Upper lobe of left lung (tissue), 6 donors: ENCODE measurements at regions not wholly inside any gene's neighbourhood (a gene's known extent, or its start where the extent isn't known, plus 50 kb on each side); places are given as distances from the start of the nearest gene placed in this dataset.

Experiments used
- ATAC-seq, 2 donors: fragments of 200-7000 bp; cut with Tn5 transposase; one replicate each; pipeline ENCODE4 v1.9.1; 2022; ENCODE audit warnings: mild to moderate bottlenecking in 2 of 2, moderate library complexity in 2 of 2; ENCODE audit not compliant: low FRiP score in 2 of 2
- DNase-seq, 2 donors: peaks; one replicate each; pipeline ENCODE4 v3.0.0-alpha.2; 2019 to 2020
- H3K27ac ChIP-seq, 4 donors: fragments of 200-600 bp; sonication (generic); one replicate each; pipeline ENCODE4 v1.5.1; 2016 to 2019
- H3K27me3 ChIP-seq, 4 donors: fragments of 200-600 bp; sonication (generic); one replicate each; pipeline ENCODE4 v1.5.1; 2017 to 2019
- H3K36me3 ChIP-seq, 4 donors: fragments of 200-600 bp; sonication (generic); one replicate each; pipeline ENCODE4 v1.5.1; 2016 to 2019
- H3K4me1 ChIP-seq, 4 donors: fragments of 200-600 bp; sonication (generic); one replicate each; pipeline ENCODE4 v1.5.1; 2018 to 2019
- H3K4me3 ChIP-seq, 4 donors: fragments of 200-600 bp; sonication (generic); one replicate each; pipeline ENCODE4 v1.5.1; 2017 to 2019; ENCODE audit warnings: mild to moderate bottlenecking in 2 of 4, moderate library complexity in 1 of 4
- H3K9me3 ChIP-seq, 4 donors: fragments of 200-600 bp; sonication (generic); one replicate each; pipeline ENCODE4 v1.5.1; 2018 to 2019
- CTCF ChIP-seq, 6 experiments: fragments of 450-650 bp in 4 of 6; fragments of 200-600 bp in 2 of 6; sonication (generic) in 2 of 6; IDR thresholded peaks; one replicate each; pipeline ENCODE4 v1.5.1; 2016 to 2019; ENCODE audit warnings: antibody characterized with exemption in 6 of 6
- EP300 ChIP-seq, 4 donors: sonication (generic); formaldehyde crosslinking; IDR thresholded peaks; one replicate each; pipeline ENCODE4 v1.5.1; 2017; ENCODE audit warnings: antibody characterized with exemption in 4 of 4, control low read depth in 2 of 4
- POLR2A ChIP-seq, 4 donors: fragments of 450-650 bp; IDR thresholded peaks; one replicate each; pipeline ENCODE4 v1.5.1; 2016 to 2017; ENCODE audit warnings: antibody characterized with exemption in 4 of 4, mild to moderate bottlenecking in 2 of 4
- POLR2AphosphoS5 ChIP-seq, 2 donors: sonication (generic); formaldehyde crosslinking; IDR thresholded peaks; one replicate each; pipeline ENCODE4 v1.5.1; 2017; ENCODE audit warnings: antibody characterized with exemption in 2 of 2
- WGBS, 2 donors: methylation state at CpG; one replicate each; pipeline ENCODE4 v1.1.5; 2017 to 2018; 5-methylcytosine and 5-hydroxymethylcytosine counted together
- donor health status: DM: no; HTN: no; CAD: no; lungs with moderate emphysema.
- donor health status: DM: no; HTN: yes; CAD: no; lungs with severe emphysema.

GRCh38 chr2:22990246-22990645, 394.7 kb upstream of the KLHL29 start:
- H3K4me1 ChIP-seq, result no peaks in the 10 kb centered on the region
- H3K9me3 ChIP-seq, result no peaks in the 10 kb centered on the region
- 56 to 72% methylated on average over 3 of the region's 3 CpGs for WGBS, 2 donors
- ATAC-seq (no peak), DNase-seq (no peak)
- H3K27me3 ChIP-seq, result no peaks in the 10 kb centered on the region
- TF ChIP-seq EP300 (IDR thresholded peaks at IDR 0.05), result no peak
- no peak for TF ChIP-seq POLR2A (IDR thresholded peaks at IDR 0.05)
- no peak for TF ChIP-seq CTCF (IDR thresholded peaks at IDR 0.05)
- no peak for TF ChIP-seq POLR2AphosphoS5 (IDR thresholded peaks at IDR 0.05)
- no peak overlapping the region for H3K4me3 ChIP-seq
- H3K36me3 ChIP-seq, result no peaks in the 10 kb centered on the region
- H3K27ac ChIP-seq, result no peak overlapping the region

GRCh38 chr2:22991844-22992243, 393.1 kb upstream of the KLHL29 start:
- Histone ChIP-seq H3K27ac (no peak overlapping the region), H3K36me3 (no peaks in the 10 kb centered on the region), H3K27me3 (no peaks in the 10 kb centered on the region), H3K4me3 (no peak overlapping the region), H3K4me1 (no peaks in the 10 kb centered on the region), H3K9me3 (no peaks in the 10 kb centered on the region)
- DNase-seq (no peak), ATAC-seq (no peak)
- TF ChIP-seq POLR2AphosphoS5 (IDR thresholded peaks at IDR 0.05), result no peak
- no peak for TF ChIP-seq CTCF (IDR thresholded peaks at IDR 0.05)
- no peak for TF ChIP-seq POLR2A (IDR thresholded peaks at IDR 0.05)
- no peak for TF ChIP-seq EP300 (IDR thresholded peaks at IDR 0.05)
- WGBS, 2 donors, result 72% methylated on average over 3 of the region's 3 CpGs

- no peaks in the 10 kb centered on the region for H3K4me1 ChIP-seq
These were observed 392.5 kb upstream of the KLHL29 start for GRCh38 chr2:22992441-22992840.

GRCh38 chr2:22993250-22993649, 391.7 kb upstream of the KLHL29 start:
- 73% methylated on average over 1 of the region's 1 CpG for WGBS, 2 donors
- ATAC-seq, result no peak

More at GRCh38 chr2:22992441-22992840, 392.5 kb upstream of the KLHL29 start:
- DNase-seq (no peak), ATAC-seq (no peak)
- H3K9me3 ChIP-seq, result no peaks in the 10 kb centered on the region
- TF ChIP-seq POLR2A (IDR thresholded peaks at IDR 0.05) (no peak), CTCF (IDR thresholded peaks at IDR 0.05) (no peak), POLR2AphosphoS5 (IDR thresholded peaks at IDR 0.05) (no peak), EP300 (IDR thresholded peaks at IDR 0.05) (no peak)
- H3K27me3 ChIP-seq, result no peaks in the 10 kb centered on the region
- H3K27ac ChIP-seq, result no peak overlapping the region
- no peaks in the 10 kb centered on the region for H3K36me3 ChIP-seq
- no peak overlapping the region for H3K4me3 ChIP-seq
- WGBS, 2 donors, result 62 to 75% methylated on average over 2 of the region's 2 CpGs

More at GRCh38 chr2:22993250-22993649, 391.7 kb upstream of the KLHL29 start:
- Histone ChIP-seq H3K4me3 (no peak overlapping the region), H3K27me3 (no peaks in the 10 kb centered on the region), H3K4me1 (no peaks in the 10 kb centered on the region), H3K9me3 (no peaks in the 10 kb centered on the region), H3K27ac (no peak overlapping the region), H3K36me3 (no peaks in the 10 kb centered on the region)
- no peak for DNase-seq
- TF ChIP-seq POLR2A (IDR thresholded peaks at IDR 0.05) (no peak), EP300 (IDR thresholded peaks at IDR 0.05) (no peak), CTCF (IDR thresholded peaks at IDR 0.05) (no peak)
